A549 (cell line): ENCODE measurements at regions not wholly inside any gene's neighbourhood (a gene's known extent, or its start where the extent isn't known, plus 50 kb on each side); places are given as distances from the start of the nearest gene placed in this dataset.
A peak's percentile ranks its signal among the peaks of the same experiment; 100 is the strongest.

Source experiments
- ATAC-seq, 2 experiments: fragments of 200-7000 bp in 1 of 2; fragments of >200 bp in 1 of 2; cut with Nextera tagmentation in 1 of 2; cut with Tn5 transposase in 1 of 2; 3 replicates each; pipeline versions ENCODE4 v1.8.0 to v1.9.1; 2018 to 2020; ENCODE audit warnings: mild to moderate bottlenecking in 1 of 2, moderate library complexity in 1 of 2
- CTCF ChIA-PET: fragments of 300-600 bp; sonication (Branson Sonifier 250); formaldehyde crosslinking; extraction: SDS; loops from one replicate; lab custom pipeline; 2021; ENCODE audit warnings: antibody characterized with exemption, inconsistent platforms; lab: Yijun Ruan, JAX
- POLR2A ChIA-PET: fragments of 350-600 bp; formaldehyde crosslinking; extraction: SDS; loops from one replicate; lab custom pipeline; 2021; ENCODE audit warnings: antibody characterized with exemption, inconsistent platforms; lab: Yijun Ruan, JAX
- DNase-seq, 2 experiments: peaks; one replicate each; pipeline versions ENCODE4 v3.0.0 to v3.0.0-alpha.2; 2011 to 2016; ENCODE audit warnings: low read depth in 1 of 2, low spot score in 1 of 2
- FAIRE-seq: peaks from 2 replicates; lab custom pipeline; 2011; peaks lifted over from hg19 to GRCh38; lab: Jason Lieb, UNC
- H3K27ac ChIP-seq, 2 experiments: fragments of >200 bp; sonication (Bioruptor Twin); formaldehyde crosslinking; 3 replicates each; pipeline ENCODE4 v1.5.1; 2016 to 2017
- H3K4me1 ChIP-seq: fragments of >200 bp; sonication (Bioruptor Twin); formaldehyde crosslinking; 3 replicates; pipeline ENCODE4 v1.6.1; 2016
- H3K4me2 ChIP-seq: fragments of >200 bp; sonication (Bioruptor Twin); formaldehyde crosslinking; 3 replicates; pipeline ENCODE4 v1.6.1; 2016
- H3K4me3 ChIP-seq: fragments of >200 bp; sonication (Bioruptor Twin); formaldehyde crosslinking; 3 replicates; pipeline ENCODE4 v1.5.1; 2016
- H3K9me3 ChIP-seq: fragments of >200 bp; sonication (Bioruptor Twin); formaldehyde crosslinking; 3 replicates; pipeline ENCODE4 v1.6.1; 2016
- CBX8 ChIP-seq: fragments of 200-600 bp; sonication (generic); IDR thresholded peaks from 2 replicates; pipeline ENCODE4 v1.6.1; 2016
- FOSL2 ChIP-seq, 2 experiments: fragments of 450-650 bp in 1 of 2; fragments of >200 bp in 1 of 2; sonication (Bioruptor Twin) in 1 of 2; formaldehyde crosslinking; IDR thresholded peaks; 2 replicates each; pipeline versions ENCODE4 v1.5.0 to v1.6.1; 2016 to 2020; ENCODE audit warnings: mild to moderate bottlenecking in 1 of 2, moderate library complexity in 1 of 2
- FOXS1 ChIP-seq: fragments of 250-450 bp; sonication (Bioruptor Pico); IDR thresholded peaks from 2 replicates; pipeline ENCODE4 v1.5.0; 2020; ENCODE audit warnings: mild to moderate bottlenecking, moderate library complexity
- GATA3 ChIP-seq: IDR thresholded peaks from 2 replicates; pipeline ENCODE4 v1.6.1; 2012; ENCODE audit warnings: borderline replicate concordance
- HOXB5 ChIP-seq: fragments of 250-450 bp; sonication (Bioruptor Pico); IDR thresholded peaks from 2 replicates; pipeline ENCODE4 v1.5.0; 2020; ENCODE audit warnings: mild to moderate bottlenecking, moderate library complexity
- JUN ChIP-seq, 2 experiments: fragments of >200 bp; sonication (Bioruptor Twin); formaldehyde crosslinking; IDR thresholded peaks; 2 replicates in 1 of 2; 3 replicates in 1 of 2; pipeline ENCODE4 v1.6.1; 2016 to 2017
- JUNB ChIP-seq: fragments of >200 bp; sonication (Bioruptor Twin); formaldehyde crosslinking; IDR thresholded peaks from 2 replicates; pipeline ENCODE4 v1.6.1; 2016
- KDM1A ChIP-seq: fragments of 200-600 bp; sonication (generic); IDR thresholded peaks from 2 replicates; pipeline ENCODE4 v1.6.1; 2016; ENCODE audit warnings: low read depth, mild to moderate bottlenecking
- MAZ ChIP-seq: fragments of 150-350 bp; IDR thresholded peaks from 2 replicates; pipeline ENCODE4 v1.6.1; 2014; ENCODE audit warnings: antibody characterized with exemption, low read depth, low read length, borderline replicate concordance
- MYC ChIP-seq: IDR thresholded peaks from 2 replicates; pipeline ENCODE4 v1.6.1; 2012; ENCODE audit warnings: mild to moderate bottlenecking, inconsistent platforms, low read length, improper control_type of control experiment, borderline replicate concordance
- NFE2L2 ChIP-seq: fragments of 150-350 bp; conservative IDR thresholded peaks from 2 replicates; pipeline ENCODE4 v1.6.1; 2014; ENCODE audit warnings: low read length
- NPAS2 ChIP-seq: fragments of 250-450 bp; sonication (Bioruptor Pico); IDR thresholded peaks from 2 replicates; pipeline ENCODE4 v1.8.0; 2022; ENCODE audit warnings: mild to moderate bottlenecking, moderate library complexity, borderline replicate concordance
- NR3C1 ChIP-seq: fragments of >200 bp; sonication (Bioruptor Twin); formaldehyde crosslinking; IDR thresholded peaks from 3 replicates; pipeline ENCODE4 v1.6.1; 2017
- RARB ChIP-seq: fragments of 250-450 bp; sonication (Bioruptor Pico); IDR thresholded peaks from 2 replicates; pipeline ENCODE4 v1.8.0; 2021; ENCODE audit warnings: mild to moderate bottlenecking, moderate library complexity
- RNF2 ChIP-seq: fragments of 200-600 bp; sonication (generic); IDR thresholded peaks from 2 replicates; pipeline ENCODE4 v1.6.1; 2016; ENCODE audit warnings: low read depth, mild to moderate bottlenecking, antibody characterized with exemption, moderate library complexity, borderline replicate concordance
- ZFP36 ChIP-seq: fragments of 450-650 bp; IDR thresholded peaks from 2 replicates; pipeline ENCODE4 v1.6.1; 2014; ENCODE audit warnings: borderline replicate concordance; ENCODE audit not compliant: partially characterized antibody
- ZNF302 ChIP-seq: fragments of 250-450 bp; sonication (Bioruptor Pico); IDR thresholded peaks from 2 replicates; pipeline ENCODE4 v1.9.0; 2021; ENCODE audit warnings: inconsistent platforms, mild to moderate bottlenecking, moderate library complexity
- WGBS: methylation state at CpG from one replicate; pipeline ENCODE4 v1.1.6; 2017; ENCODE audit errors: missing lambda C conversion rate; 5-methylcytosine and 5-hydroxymethylcytosine counted together
- TF ChIP-seq, protein P1 (sequence below): IDR thresholded peaks from 2 replicates; pipeline ENCODE4 v1.6.1; 2012; ENCODE audit warnings: low read depth, borderline replicate concordance
- TF ChIP-seq, protein P2 (sequence below): fragments of >200 bp; sonication (Bioruptor Twin); formaldehyde crosslinking; IDR thresholded peaks from 3 replicates; pipeline ENCODE4 v1.5.1; 2016
- TF ChIP-seq, protein P3 (sequence below): fragments of >200 bp; sonication (Bioruptor Twin); formaldehyde crosslinking; IDR thresholded peaks from 2 replicates; pipeline ENCODE4 v1.6.1; 2016
- TF ChIP-seq, protein P4 (sequence below): fragments of 450-650 bp; IDR thresholded peaks from 2 replicates; pipeline ENCODE4 v1.6.1; 2014; ENCODE audit warnings: antibody characterized with exemption
- TF ChIP-seq, protein P5 (sequence below): IDR thresholded peaks from 2 replicates; pipeline ENCODE4 v1.6.1; 2012

DNA sequence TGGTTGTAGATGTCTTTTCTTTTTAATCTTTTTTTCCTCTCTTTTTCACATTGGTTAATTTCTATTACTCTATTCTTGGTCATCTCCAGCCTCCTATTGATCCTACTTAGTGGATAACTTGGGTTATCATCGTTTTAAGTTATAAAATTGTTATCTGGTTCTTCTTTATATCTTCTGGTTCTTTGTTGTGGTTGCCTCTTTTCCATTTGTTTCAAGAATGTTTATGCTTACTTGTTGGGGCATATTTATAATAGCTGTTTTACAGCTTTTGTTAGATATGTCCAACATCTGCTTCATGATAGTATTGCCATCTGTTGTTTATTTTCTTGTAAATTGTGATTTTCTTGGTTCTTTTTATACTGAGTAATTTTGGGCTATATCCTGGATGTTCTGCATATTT lies 1429.6 kb downstream of the TBC1D22A start:
- ChIA-PET CTCF (no interaction called here), POLR2A (no interaction called here)
- DNase-seq = no peak
- peaks cover 28% of the 10 kb centered on the region for H3K4me1 ChIP-seq
- no peak overlapping the region for H3K4me2 ChIP-seq
- no peak for TF ChIP-seq FOXS1
- TF ChIP-seq RNF2 = no peak
- TF ChIP-seq, protein P1, sequence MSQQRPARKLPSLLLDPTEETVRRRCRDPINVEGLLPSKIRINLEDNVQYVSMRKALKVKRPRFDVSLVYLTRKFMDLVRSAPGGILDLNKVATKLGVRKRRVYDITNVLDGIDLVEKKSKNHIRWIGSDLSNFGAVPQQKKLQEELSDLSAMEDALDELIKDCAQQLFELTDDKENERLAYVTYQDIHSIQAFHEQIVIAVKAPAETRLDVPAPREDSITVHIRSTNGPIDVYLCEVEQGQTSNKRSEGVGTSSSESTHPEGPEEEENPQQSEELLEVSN = no peak
- TF ChIP-seq, protein P2, sequence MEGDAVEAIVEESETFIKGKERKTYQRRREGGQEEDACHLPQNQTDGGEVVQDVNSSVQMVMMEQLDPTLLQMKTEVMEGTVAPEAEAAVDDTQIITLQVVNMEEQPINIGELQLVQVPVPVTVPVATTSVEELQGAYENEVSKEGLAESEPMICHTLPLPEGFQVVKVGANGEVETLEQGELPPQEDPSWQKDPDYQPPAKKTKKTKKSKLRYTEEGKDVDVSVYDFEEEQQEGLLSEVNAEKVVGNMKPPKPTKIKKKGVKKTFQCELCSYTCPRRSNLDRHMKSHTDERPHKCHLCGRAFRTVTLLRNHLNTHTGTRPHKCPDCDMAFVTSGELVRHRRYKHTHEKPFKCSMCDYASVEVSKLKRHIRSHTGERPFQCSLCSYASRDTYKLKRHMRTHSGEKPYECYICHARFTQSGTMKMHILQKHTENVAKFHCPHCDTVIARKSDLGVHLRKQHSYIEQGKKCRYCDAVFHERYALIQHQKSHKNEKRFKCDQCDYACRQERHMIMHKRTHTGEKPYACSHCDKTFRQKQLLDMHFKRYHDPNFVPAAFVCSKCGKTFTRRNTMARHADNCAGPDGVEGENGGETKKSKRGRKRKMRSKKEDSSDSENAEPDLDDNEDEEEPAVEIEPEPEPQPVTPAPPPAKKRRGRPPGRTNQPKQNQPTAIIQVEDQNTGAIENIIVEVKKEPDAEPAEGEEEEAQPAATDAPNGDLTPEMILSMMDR = no peak
- no peak for TF ChIP-seq KDM1A
- TF ChIP-seq NFE2L2 = no peak
- TF ChIP-seq ZNF302 = no peak
- TF ChIP-seq, protein P3, sequence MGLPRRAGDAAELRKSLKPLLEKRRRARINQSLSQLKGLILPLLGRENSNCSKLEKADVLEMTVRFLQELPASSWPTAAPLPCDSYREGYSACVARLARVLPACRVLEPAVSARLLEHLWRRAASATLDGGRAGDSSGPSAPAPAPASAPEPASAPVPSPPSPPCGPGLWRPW = no peak
- TF ChIP-seq JUNB = no peak
- no peak for TF ChIP-seq NR3C1
- no peak for TF ChIP-seq GATA3
- no peak for TF ChIP-seq MAZ
- TF ChIP-seq, protein P4, sequence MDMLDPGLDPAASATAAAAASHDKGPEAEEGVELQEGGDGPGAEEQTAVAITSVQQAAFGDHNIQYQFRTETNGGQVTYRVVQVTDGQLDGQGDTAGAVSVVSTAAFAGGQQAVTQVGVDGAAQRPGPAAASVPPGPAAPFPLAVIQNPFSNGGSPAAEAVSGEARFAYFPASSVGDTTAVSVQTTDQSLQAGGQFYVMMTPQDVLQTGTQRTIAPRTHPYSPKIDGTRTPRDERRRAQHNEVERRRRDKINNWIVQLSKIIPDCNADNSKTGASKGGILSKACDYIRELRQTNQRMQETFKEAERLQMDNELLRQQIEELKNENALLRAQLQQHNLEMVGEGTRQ = no peak
- H3K4me3 ChIP-seq = no peak overlapping the region
- ATAC-seq = no peak
- 12% methylated on average over 1 of the region's 1 CpG for WGBS
- H3K27ac ChIP-seq = no peak overlapping the region
- peaks cover 10% of the 10 kb centered on the region; the same call in 1 of the 3 replicates for H3K9me3 ChIP-seq
- FAIRE-seq = no peak

DNA sequence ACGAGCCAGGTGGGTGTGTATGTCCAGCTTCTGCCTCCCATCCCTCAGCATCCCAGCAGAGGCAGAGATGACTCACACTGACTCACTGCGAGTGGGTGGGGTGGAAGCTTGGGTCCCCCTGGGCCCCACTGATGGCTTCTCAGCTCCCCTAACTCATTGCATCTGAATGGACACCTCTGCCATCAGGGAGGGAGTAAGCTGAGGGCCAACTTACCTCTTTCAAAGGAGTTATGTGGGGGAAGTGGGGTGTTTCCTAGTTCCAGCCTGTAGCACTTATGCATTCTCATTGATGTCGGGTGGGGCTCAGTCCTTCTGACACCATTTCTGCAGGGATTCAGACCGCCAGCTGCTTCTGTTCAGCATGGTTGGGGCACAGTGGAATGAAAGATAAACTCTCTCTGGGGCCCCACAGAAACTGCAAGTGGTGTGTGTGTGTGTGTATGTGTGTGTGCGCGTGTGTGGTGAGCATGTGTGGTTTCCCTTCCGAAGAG lies 1425.8 kb downstream of the TBC1D22A start:
- H3K4me2 ChIP-seq = peak overlapping the region; percentile 44
- H3K27ac ChIP-seq = peak overlapping the region in 1 of 2 experiments; percentile 49; a peak in 2 of 6 replicates
- 62% methylated on average over 7 of the region's 7 CpGs for WGBS
- H3K4me1 ChIP-seq = peaks cover 24% of the 10 kb centered on the region
- ATAC-seq (peak; percentile 59 to 63), DNase-seq (peak; percentile 24 to 36), FAIRE-seq (no peak)
- H3K9me3 ChIP-seq = peaks cover 10% of the 10 kb centered on the region; the same call in 1 of the 3 replicates
- no peak overlapping the region for H3K4me3 ChIP-seq
- ChIA-PET CTCF (interaction anchor here (0.7 kb wide), 1 partner anchor 20 kb away, joined by 3 read pairs; no protein-coding TSS in a partner anchor), POLR2A (no interaction called here)
- TF ChIP-seq FOSL2 (IDR thresholded peaks at IDR 0.05) = 0 out of 2 replicates have a peak, but pooled peaks have one; percentile 43
- TF ChIP-seq FOSL2 (CRISPR knock-in tag; IDR thresholded peaks at IDR 0.05) = peak; percentile 71
- peak; percentile 56; the same call in 1 of the 2 replicates for TF ChIP-seq JUNB
- no peak for TF ChIP-seq HOXB5
- TF ChIP-seq, protein P5, sequence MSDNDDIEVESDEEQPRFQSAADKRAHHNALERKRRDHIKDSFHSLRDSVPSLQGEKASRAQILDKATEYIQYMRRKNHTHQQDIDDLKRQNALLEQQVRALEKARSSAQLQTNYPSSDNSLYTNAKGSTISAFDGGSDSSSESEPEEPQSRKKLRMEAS = 0 out of 2 replicates have a peak, but pooled peaks have one; percentile 19

DNA sequence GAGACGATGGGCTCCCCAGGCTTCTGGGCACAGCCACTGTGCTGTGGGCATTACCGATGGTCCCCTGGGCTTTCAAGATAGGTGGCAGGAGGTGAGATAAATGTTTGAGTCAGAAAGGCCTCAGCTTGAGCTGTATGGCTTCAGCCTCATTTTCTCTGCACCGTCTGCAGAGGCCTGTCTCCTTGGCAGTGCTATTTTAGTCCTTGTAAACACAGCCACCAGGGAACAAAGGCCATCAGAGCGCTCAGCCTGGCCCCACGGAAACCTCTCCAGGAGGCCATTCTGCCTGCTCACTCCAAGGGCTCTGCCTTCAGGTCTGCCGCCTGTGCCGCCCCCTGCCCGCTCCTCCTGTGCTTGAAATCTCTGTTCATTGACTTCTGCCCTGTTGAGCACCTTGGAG lies 1424.9 kb downstream of the TBC1D22A start:
- H3K4me2 ChIP-seq = no peak overlapping the region
- peak overlapping the region in 1 of 2 experiments; percentile 37; a peak in 3 of 6 replicates for H3K27ac ChIP-seq
- POLR2A ChIA-PET = no interaction called here
- no peak overlapping the region for H3K4me3 ChIP-seq
- 83% methylated on average over 8 of the region's 8 CpGs for WGBS
- FAIRE-seq = no peak
- no peak for ATAC-seq
- TF ChIP-seq ZFP36 (no peak), NFE2L2 (no peak), JUN (IDR thresholded peaks at IDR 0.05) (no peak), CBX8 (no peak), MYC (no peak), RARB (CRISPR knock-in tag) (no peak), NPAS2 (CRISPR knock-in tag) (no peak)
- TF ChIP-seq, all 56 proteins: peak for 0
- DNase-seq = no peak
- CTCF ChIA-PET = no interaction called here
- Histone ChIP-seq H3K9me3 (peaks cover 10% of the 10 kb centered on the region; the same call in 1 of the 3 replicates), H3K4me1 (peaks cover 16% of the 10 kb centered on the region)
